Body of pancreas (tissue), 4 donors: ENCODE measurements at regions not wholly inside any gene's neighbourhood (a gene's known extent, or its start where the extent isn't known, plus 50 kb on each side); places are given as distances from the start of the nearest gene placed in this dataset.

Experiments
- CTCF ChIP-seq, 7 experiments: fragments of 450-650 bp in 4 of 7; fragments of 200-600 bp in 3 of 7; sonication (generic) in 3 of 7; IDR thresholded peaks; one replicate each; pipeline ENCODE4 v1.5.1; 2016 to 2019; ENCODE audit warnings: antibody characterized with exemption in 7 of 7
- POLR2A ChIP-seq, 3 donors: fragments of 450-650 bp; IDR thresholded peaks; one replicate each; pipeline ENCODE4 v1.6.1; 2016; ENCODE audit warnings: antibody characterized with exemption in 3 of 3, mild to moderate bottlenecking in 2 of 3

GRCh38 chr6:51490101-51490500, 597.3 kb downstream of the PKHD1 start:
- TF ChIP-seq CTCF (IDR thresholded peaks at IDR 0.05) (no peak), POLR2A (IDR thresholded peaks at IDR 0.05) (no peak)
